ENCODE measurements at regions not wholly inside any gene's neighbourhood (a gene's known extent, or its start where the extent isn't known, plus 50 kb on each side); places are given as distances from the start of the nearest gene placed in this dataset.

DNA sequence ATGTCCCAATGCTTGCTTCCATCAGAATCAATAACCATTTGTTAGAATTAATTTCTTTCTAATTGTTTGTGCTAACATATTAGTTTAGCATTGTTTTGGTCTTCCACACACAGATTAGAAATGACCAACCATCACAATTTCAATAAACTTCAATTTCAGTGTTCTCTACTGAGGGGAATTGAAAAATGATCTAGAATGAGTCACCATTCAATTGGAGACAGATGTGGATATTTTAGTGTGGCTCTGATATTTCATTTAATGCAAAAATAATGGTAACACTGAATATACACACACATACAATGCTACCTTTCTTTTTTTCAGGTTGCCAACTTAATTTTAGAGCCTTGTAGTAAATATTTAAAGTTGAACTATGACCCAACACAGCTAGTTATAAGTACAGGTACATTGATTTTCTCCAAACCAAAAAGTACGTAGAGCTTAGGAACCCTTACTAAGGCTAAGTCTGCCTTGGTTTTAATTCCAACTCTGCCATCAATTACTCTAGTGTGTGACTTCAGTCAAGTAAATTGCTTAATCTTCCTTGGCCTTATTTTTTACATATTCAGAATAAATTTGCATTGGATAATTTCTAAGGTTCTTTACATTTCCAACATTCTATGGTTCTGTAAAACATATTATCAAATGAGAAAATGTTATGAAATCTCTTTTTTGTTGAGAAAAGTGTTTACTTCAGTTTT is 143.9 kb downstream of the DMRTA1 start:
- no peak overlapping the region for H3K27ac ChIP-seq
- TF ChIP-seq, protein P1, sequence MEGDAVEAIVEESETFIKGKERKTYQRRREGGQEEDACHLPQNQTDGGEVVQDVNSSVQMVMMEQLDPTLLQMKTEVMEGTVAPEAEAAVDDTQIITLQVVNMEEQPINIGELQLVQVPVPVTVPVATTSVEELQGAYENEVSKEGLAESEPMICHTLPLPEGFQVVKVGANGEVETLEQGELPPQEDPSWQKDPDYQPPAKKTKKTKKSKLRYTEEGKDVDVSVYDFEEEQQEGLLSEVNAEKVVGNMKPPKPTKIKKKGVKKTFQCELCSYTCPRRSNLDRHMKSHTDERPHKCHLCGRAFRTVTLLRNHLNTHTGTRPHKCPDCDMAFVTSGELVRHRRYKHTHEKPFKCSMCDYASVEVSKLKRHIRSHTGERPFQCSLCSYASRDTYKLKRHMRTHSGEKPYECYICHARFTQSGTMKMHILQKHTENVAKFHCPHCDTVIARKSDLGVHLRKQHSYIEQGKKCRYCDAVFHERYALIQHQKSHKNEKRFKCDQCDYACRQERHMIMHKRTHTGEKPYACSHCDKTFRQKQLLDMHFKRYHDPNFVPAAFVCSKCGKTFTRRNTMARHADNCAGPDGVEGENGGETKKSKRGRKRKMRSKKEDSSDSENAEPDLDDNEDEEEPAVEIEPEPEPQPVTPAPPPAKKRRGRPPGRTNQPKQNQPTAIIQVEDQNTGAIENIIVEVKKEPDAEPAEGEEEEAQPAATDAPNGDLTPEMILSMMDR (conservative IDR thresholded peaks at IDR 0.05; ENCODE audit: low read depth), result no peak
- POLR2A ChIA-PET (ENCODE audit: low non-redundant PET), result no interaction called here
- no peak for DNase-seq (ENCODE audit: low spot score)
- CTCF ChIA-PET, result no interaction called here

DNA sequence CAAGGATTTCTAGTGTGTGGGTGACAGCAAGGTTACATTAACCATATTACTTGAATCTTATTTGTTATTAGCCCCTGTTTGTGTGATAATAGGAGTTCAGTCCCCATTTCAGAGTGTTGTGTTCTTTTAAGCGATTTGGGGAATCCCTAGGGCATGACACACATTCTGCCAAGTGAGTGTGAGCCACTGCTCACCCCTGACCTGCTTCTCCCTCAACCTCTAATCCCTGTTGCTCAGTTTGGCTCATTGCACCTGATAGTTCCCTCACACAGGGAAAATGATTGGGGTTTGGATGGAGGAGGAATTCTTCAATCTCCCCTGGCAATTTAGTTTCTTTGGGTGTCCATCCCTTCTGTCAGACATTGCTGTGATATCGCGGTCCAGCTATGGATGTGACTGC is 149.2 kb downstream of the DMRTA1 start:
- DNase-seq (ENCODE audit: low spot score), result no peak
- TF ChIP-seq, protein P1 (conservative IDR thresholded peaks at IDR 0.05; ENCODE audit: low read depth), result no peak
- ChIA-PET POLR2A (ENCODE audit: low non-redundant PET) (no interaction called here), CTCF (no interaction called here)
- no peak overlapping the region for H3K27ac ChIP-seq

DNA sequence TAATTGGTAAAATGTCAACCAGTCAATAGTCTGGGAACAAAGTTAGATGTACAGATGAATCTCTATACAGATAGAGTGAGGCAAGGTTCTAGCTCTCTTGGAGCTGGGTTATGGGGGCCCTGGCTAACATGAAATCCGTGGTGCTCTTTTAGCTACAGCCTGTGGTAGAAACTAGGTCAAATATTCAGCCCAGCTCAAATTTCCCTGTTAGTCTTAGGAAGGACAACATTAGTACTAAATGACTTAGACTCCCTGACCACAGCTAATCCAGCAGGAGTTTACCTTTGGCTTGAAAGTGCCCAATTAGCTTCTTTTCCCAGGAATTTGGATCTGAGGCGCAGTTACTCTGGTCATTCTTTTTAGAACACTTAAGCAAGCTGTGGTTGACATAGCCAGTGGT is 170.5 kb downstream of the DMRTA1 start:
- TF ChIP-seq, protein P1 (conservative IDR thresholded peaks at IDR 0.05; ENCODE audit: low read depth), result no peak
- ChIA-PET POLR2A (ENCODE audit: low non-redundant PET) (no interaction called here), CTCF (interaction anchor here (0.7 kb wide), 1 partner anchor 1610 kb away, joined by 3 read pairs; no protein-coding TSS in a partner anchor)
- DNase-seq (ENCODE audit: low spot score), result no peak
- no peak overlapping the region for H3K27ac ChIP-seq

DNA sequence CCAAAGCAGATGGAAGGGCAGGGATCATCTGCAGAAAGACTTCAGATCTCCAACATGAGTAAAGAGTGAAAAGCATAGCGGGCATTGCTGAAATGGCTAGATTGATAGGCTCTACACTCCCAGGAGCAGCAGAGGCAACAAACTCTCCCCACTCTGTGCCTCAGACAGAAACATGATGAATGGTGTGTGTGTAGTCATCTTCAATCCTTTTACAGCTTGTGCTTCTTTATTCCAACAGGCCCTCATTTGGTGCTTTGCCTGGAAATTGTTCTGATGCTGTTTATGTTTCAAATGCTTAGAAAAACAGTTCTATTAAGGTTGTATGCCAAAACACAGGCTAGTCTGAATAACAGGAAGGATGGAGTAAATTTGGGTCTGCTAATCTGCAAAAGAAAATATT is 176.2 kb downstream of the DMRTA1 start:
- DNase-seq (ENCODE audit: low spot score), result no peak
- TF ChIP-seq, protein P1 (conservative IDR thresholded peaks at IDR 0.05; ENCODE audit: low read depth), result no peak
- H3K27ac ChIP-seq, result no peak overlapping the region
- ChIA-PET POLR2A (ENCODE audit: low non-redundant PET) (no interaction called here), CTCF (no interaction called here)

DNA sequence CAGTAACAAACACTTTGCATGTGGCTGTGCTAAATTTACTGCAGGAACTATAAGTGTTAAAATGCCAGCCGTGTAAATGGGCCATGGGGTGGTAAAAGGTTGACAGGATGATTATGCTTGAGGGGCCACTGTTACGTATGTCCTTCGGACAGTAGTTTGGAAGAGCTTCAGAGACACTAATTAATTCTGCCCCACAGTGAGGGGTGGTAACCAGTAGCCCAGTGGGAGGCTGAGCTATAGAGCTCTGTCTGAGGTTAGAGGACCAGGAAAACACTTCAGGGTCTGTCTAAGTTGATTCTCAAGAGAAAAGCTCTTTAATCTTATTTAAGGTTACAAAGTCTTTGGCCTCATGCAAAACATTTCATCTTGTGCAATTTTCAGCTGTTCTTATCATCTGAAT is 176.6 kb downstream of the DMRTA1 start:
- POLR2A ChIA-PET (ENCODE audit: low non-redundant PET), result no interaction called here
- CTCF ChIA-PET, result no interaction called here
- TF ChIP-seq, protein P1 (conservative IDR thresholded peaks at IDR 0.05; ENCODE audit: low read depth), result no peak
- no peak for DNase-seq (ENCODE audit: low spot score)
- no peak overlapping the region for H3K27ac ChIP-seq

DNA sequence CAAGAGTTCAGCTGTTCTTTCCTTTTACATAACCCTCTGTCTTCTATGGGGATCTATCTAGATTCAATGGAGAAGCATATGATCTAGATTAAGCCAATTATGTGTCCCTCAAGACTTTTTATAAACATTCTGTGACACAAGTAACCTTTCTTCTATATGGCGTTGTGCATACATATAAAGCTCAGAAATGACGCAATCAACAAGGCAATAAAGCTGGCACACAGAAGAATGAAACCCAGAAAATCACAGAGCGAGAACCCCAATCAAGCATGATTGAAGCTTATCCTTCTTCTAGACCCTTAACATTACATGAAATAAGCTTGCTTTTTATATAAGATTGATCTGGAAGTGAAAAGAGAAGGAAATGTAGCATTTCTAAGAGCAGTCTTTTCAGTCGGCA is 178.9 kb downstream of the DMRTA1 start:
- CTCF ChIA-PET, result interaction anchor here (0.5 kb wide), 1 partner anchor 18 kb away, joined by 3 read pairs; no protein-coding TSS in a partner anchor
- no peak for DNase-seq (ENCODE audit: low spot score)
- TF ChIP-seq, protein P1 (conservative IDR thresholded peaks at IDR 0.05; ENCODE audit: low read depth), result no peak
- POLR2A ChIA-PET (ENCODE audit: low non-redundant PET), result no interaction called here
- no peak overlapping the region for H3K27ac ChIP-seq
